ENCODE measurements at regions not wholly inside any gene's neighbourhood (a gene's known extent, or its start where the extent isn't known, plus 50 kb on each side); places are given as distances from the start of the nearest gene placed in this dataset.

GRCh38 chr2:83742117-83742782 is 716.8 kb downstream of the SUCLG1 start:
- ATAC-seq (no peak), DNase-seq (ENCODE audit: low read depth, low spot score) (no peak)
- no peaks in the 10 kb centered on the region for H3K9me3 ChIP-seq (ENCODE audit: control insufficient read depth, insufficient read depth, low read depth, low read length)
- no peaks in the 10 kb centered on the region for H3K4me1 ChIP-seq (ENCODE audit: control insufficient read depth, insufficient read depth, low read length)
- intact Hi-C loops (cut with micrococcal nuclease; ENCODE audit: unreplicated experiment) (no loop called here), in situ Hi-C loops (cut with HindIII; ENCODE audit: low pct_unique_long_range_greater_than_20kb, low sequenced_read_pairs) (no loop called here)
- TF ChIP-seq SIN3A (IDR thresholded peaks at IDR 0.05; ENCODE audit: borderline replicate concordance, insufficient read depth, low read depth, low read length) (no peak), TCF7L2 (IDR thresholded peaks at IDR 0.05; ENCODE audit: low read depth, low read length) (no peak), CTCF (IDR thresholded peaks at IDR 0.05) (no peak), POLR2AphosphoS5 (IDR thresholded peaks at IDR 0.05; ENCODE audit: low read depth, low read length) (no peak), REST (IDR thresholded peaks at IDR 0.05; ENCODE audit: insufficient read depth in 1 of 2, low read depth in 2 of 2, low read length in 1 of 2) (no peak)
- CTCF ChIA-PET, result no interaction called here
- POLR2A ChIA-PET, result no interaction called here
- no peak overlapping the region for H3K4me3 ChIP-seq (ENCODE audit: low read depth in 2 of 2, low read length in 2 of 2)
- H3K36me3 ChIP-seq (ENCODE audit: control insufficient read depth, insufficient read depth, low read length), result no peaks in the 10 kb centered on the region; the same call in 1 of the 2 replicates
- H3K27ac ChIP-seq (ENCODE audit: low read length), result no peak overlapping the region
- BruUV-seq (replicated peaks), result no TSS peak
- no peaks in the 10 kb centered on the region for H3K27me3 ChIP-seq (ENCODE audit: control insufficient read depth, insufficient read depth, low read length)

GRCh38 chr2:83730223-83730622 is 728.9 kb downstream of the SUCLG1 start:
- H3K27ac ChIP-seq (ENCODE audit: low read length), result no peak overlapping the region
- H3K4me1 ChIP-seq (ENCODE audit: control insufficient read depth, insufficient read depth, low read length), result no peaks in the 10 kb centered on the region
- CTCF ChIA-PET, result no interaction called here
- POLR2A ChIA-PET, result no interaction called here
- no peaks in the 10 kb centered on the region for H3K27me3 ChIP-seq (ENCODE audit: control insufficient read depth, insufficient read depth, low read length)
- H3K4me3 ChIP-seq (ENCODE audit: low read depth in 2 of 2, low read length in 2 of 2), result no peak overlapping the region
- H3K9me3 ChIP-seq (ENCODE audit: control insufficient read depth, insufficient read depth, low read depth, low read length), result no peaks in the 10 kb centered on the region
- no peaks in the 10 kb centered on the region for H3K36me3 ChIP-seq (ENCODE audit: control insufficient read depth, insufficient read depth, low read length)
- in situ Hi-C loops (cut with HindIII; ENCODE audit: low pct_unique_long_range_greater_than_20kb, low sequenced_read_pairs) (no loop called here), intact Hi-C loops (cut with micrococcal nuclease; ENCODE audit: unreplicated experiment) (no loop called here)
- no peak for ATAC-seq
- no peak for TF ChIP-seq TCF7L2 (IDR thresholded peaks at IDR 0.05; ENCODE audit: low read depth, low read length)
- TF ChIP-seq SIN3A (IDR thresholded peaks at IDR 0.05; ENCODE audit: borderline replicate concordance, insufficient read depth, low read depth, low read length), result no peak
- no peak for TF ChIP-seq CTCF (IDR thresholded peaks at IDR 0.05)
- no peak for TF ChIP-seq REST (IDR thresholded peaks at IDR 0.05; ENCODE audit: insufficient read depth in 1 of 2, low read depth in 2 of 2, low read length in 1 of 2)
- TF ChIP-seq POLR2AphosphoS5 (IDR thresholded peaks at IDR 0.05; ENCODE audit: low read depth, low read length), result no peak
- no TSS peak for BruUV-seq (replicated peaks)
- DNase-seq (ENCODE audit: low read depth, low spot score), result no peak

All from Panc1 (cell line).